Loucy (cell line): ENCODE measurements at regions not wholly inside any gene's neighbourhood (a gene's known extent, or its start where the extent isn't known, plus 50 kb on each side); places are given as distances from the start of the nearest gene placed in this dataset.

Source experiments
- H2AFZ ChIP-seq: fragments of 200-600 bp; sonication (generic); 2 replicates; pipeline ENCODE4 v1.6.0; 2016; ENCODE audit warnings: antibody characterized with exemption, mild to moderate bottlenecking, low read length, moderate library complexity
- H3F3A ChIP-seq: fragments of 200-600 bp; 2 replicates; pipeline ENCODE4 v1.6.0; 2016; ENCODE audit warnings: antibody characterized with exemption, low read depth, mild to moderate bottlenecking
- H3K27me3 ChIP-seq: fragments of 200-600 bp; sonication (generic); 2 replicates; pipeline ENCODE4 v1.6.1; 2014; ENCODE audit warnings: low read length, mild to moderate bottlenecking; ENCODE audit not compliant: insufficient read depth, poor library complexity, severe bottlenecking
- H3K36me3 ChIP-seq: fragments of 200-600 bp; sonication (generic); 2 replicates; pipeline ENCODE4 v1.6.1; 2016; ENCODE audit warnings: low read length; ENCODE audit not compliant: insufficient read depth
- H3K4me1 ChIP-seq: fragments of 200-600 bp; sonication (generic); 2 replicates; pipeline ENCODE4 v1.5.1; 2014; ENCODE audit warnings: low read length, mild to moderate bottlenecking; ENCODE audit not compliant: insufficient read depth, poor library complexity, severe bottlenecking
- H3K4me2 ChIP-seq: fragments of 200-600 bp; sonication (generic); 2 replicates; pipeline ENCODE4 v1.6.0; 2014; ENCODE audit warnings: antibody characterized with exemption, low read length, low read depth, mild to moderate bottlenecking; ENCODE audit not compliant: poor library complexity, severe bottlenecking
- H3K4me3 ChIP-seq: fragments of 200-600 bp; sonication (generic); 2 replicates; pipeline ENCODE4 v1.5.1; 2014; ENCODE audit warnings: low read length, mild to moderate bottlenecking, mixed read lengths; ENCODE audit not compliant: poor library complexity, severe bottlenecking
- H3K79me2 ChIP-seq: fragments of 200-600 bp; sonication (generic); 2 replicates; pipeline ENCODE4 v1.6.1; 2014; ENCODE audit warnings: low read length; ENCODE audit not compliant: insufficient read depth
- H3K9ac ChIP-seq: fragments of 200-600 bp; sonication (generic); 2 replicates; pipeline ENCODE4 v1.6.0; 2014; ENCODE audit warnings: mild to moderate bottlenecking, low read depth, low read length, moderate library complexity; ENCODE audit not compliant: poor library complexity, severe bottlenecking
- H3K9me2 ChIP-seq: fragments of 200-600 bp; sonication (generic); replicated peaks from 2 replicates; pipeline ENCODE4 v1.6.1; 2016; ENCODE audit warnings: low read depth, low read length, mixed read lengths
- H3K9me3 ChIP-seq: fragments of 200-600 bp; sonication (generic); 2 replicates; pipeline ENCODE4 v1.6.1; 2014; ENCODE audit warnings: mild to moderate bottlenecking, antibody characterized with exemption, low read length, low read depth; ENCODE audit not compliant: insufficient read depth
- H4K20me1 ChIP-seq: fragments of 200-600 bp; sonication (generic); 2 replicates; pipeline ENCODE4 v1.6.0; 2014; ENCODE audit warnings: antibody characterized with exemption, low read length, mild to moderate bottlenecking; ENCODE audit not compliant: insufficient read depth, poor library complexity, severe bottlenecking
- CTCF ChIP-seq: fragments of 200-600 bp; sonication (generic); conservative IDR thresholded peaks from 2 replicates; pipeline ENCODE4 v1.5.1; 2014; ENCODE audit warnings: mild to moderate bottlenecking, antibody characterized with exemption, low read length
- EZH2phosphoT487 ChIP-seq: fragments of 200-600 bp; IDR thresholded peaks from 2 replicates; pipeline ENCODE4 v1.6.1; 2018; ENCODE audit warnings: antibody characterized with exemption, mild to moderate bottlenecking, moderate library complexity, borderline replicate concordance

GRCh38 chr20:6209093-6209492, 86.3 kb upstream of the FERMT1 start:
- no peaks in the 10 kb centered on the region for H3K27me3 ChIP-seq
- no peak overlapping the region for H2AFZ ChIP-seq
- no peaks in the 10 kb centered on the region for H3K36me3 ChIP-seq
- no peaks in the 10 kb centered on the region for H3K9me2 ChIP-seq
- no peaks in the 10 kb centered on the region for H4K20me1 ChIP-seq
- no peaks in the 10 kb centered on the region for H3F3A ChIP-seq
- no peaks in the 10 kb centered on the region for H3K9me3 ChIP-seq
- H3K9ac ChIP-seq: no peak overlapping the region
- H3K79me2 ChIP-seq: no peaks in the 10 kb centered on the region
- H3K4me2 ChIP-seq: no peak overlapping the region
- H3K4me3 ChIP-seq: no peak overlapping the region
- H3K4me1 ChIP-seq: no peaks in the 10 kb centered on the region
- TF ChIP-seq EZH2phosphoT487: no peak
- no peak for TF ChIP-seq CTCF

- no peaks in the 10 kb centered on the region for H3K27me3 ChIP-seq
- H3K79me2 ChIP-seq: no peaks in the 10 kb centered on the region
- H4K20me1 ChIP-seq: no peaks in the 10 kb centered on the region
- TF ChIP-seq EZH2phosphoT487: no peak
- TF ChIP-seq CTCF: no peak
- H3K4me1 ChIP-seq: no peaks in the 10 kb centered on the region
- H3K9ac ChIP-seq: no peak overlapping the region
- no peak overlapping the region for H3K4me3 ChIP-seq
- H3F3A ChIP-seq: no peaks in the 10 kb centered on the region
- H3K9me3 ChIP-seq: no peaks in the 10 kb centered on the region
- H2AFZ ChIP-seq: no peak overlapping the region
- H3K36me3 ChIP-seq: no peaks in the 10 kb centered on the region
- no peak overlapping the region for H3K4me2 ChIP-seq
- no peaks in the 10 kb centered on the region for H3K9me2 ChIP-seq
Observed at GRCh38 chr20:6200092-6200491, 77.3 kb upstream of the FERMT1 start.

- Histone ChIP-seq H3K79me2 (no peaks in the 10 kb centered on the region), H3K9me3 (no peaks in the 10 kb centered on the region), H2AFZ (no peak overlapping the region), H4K20me1 (no peaks in the 10 kb centered on the region), H3K4me1 (no peaks in the 10 kb centered on the region), H3K4me3 (no peak overlapping the region), H3K27me3 (no peaks in the 10 kb centered on the region), H3K36me3 (no peaks in the 10 kb centered on the region), H3K4me2 (no peak overlapping the region), H3K9ac (no peak overlapping the region), H3F3A (no peaks in the 10 kb centered on the region), H3K9me2 (no peaks in the 10 kb centered on the region)
- no peak for TF ChIP-seq EZH2phosphoT487
- no peak for TF ChIP-seq CTCF
Observed at GRCh38 chr20:6185268-6185667, 62.4 kb upstream of the FERMT1 start.
